Parathyroid adenoma (tissue), 2 donors: ENCODE measurements at regions not wholly inside any gene's neighbourhood (a gene's known extent, or its start where the extent isn't known, plus 50 kb on each side); places are given as distances from the start of the nearest gene placed in this dataset.

Experiments used
- H2AFZ ChIP-seq: fragments of 300-600 bp; sonication (generic); one replicate; pipeline ENCODE4 v1.7.0; 2017; ENCODE audit warnings: antibody characterized with exemption, mild to moderate bottlenecking
- H3K27ac ChIP-seq: fragments of 300-600 bp; sonication (generic); one replicate; pipeline ENCODE4 v1.7.0; 2017
- H3K27me3 ChIP-seq: fragments of 300-600 bp; sonication (generic); one replicate; pipeline ENCODE4 v1.7.0; 2017; ENCODE audit warnings: low read length; ENCODE audit not compliant: control insufficient read depth, insufficient read depth
- H3K36me3 ChIP-seq: fragments of 300-600 bp; sonication (generic); one replicate; pipeline ENCODE4 v1.7.0; 2017; ENCODE audit warnings: low read length; ENCODE audit not compliant: control insufficient read depth, insufficient read depth
- H3K4me1 ChIP-seq: fragments of 300-600 bp; sonication (generic); one replicate; pipeline ENCODE4 v1.7.0; 2017; ENCODE audit warnings: control low read depth
- H3K4me2 ChIP-seq: fragments of 300-600 bp; sonication (generic); one replicate; pipeline ENCODE4 v1.7.0; 2017; ENCODE audit warnings: low read length
- H3K4me3 ChIP-seq: fragments of 300-600 bp; sonication (generic); one replicate; pipeline ENCODE4 v1.7.0; 2017; ENCODE audit warnings: low read depth, low read length
- H3K79me2 ChIP-seq: fragments of 300-600 bp; sonication (generic); one replicate; pipeline ENCODE4 v1.7.0; 2017; ENCODE audit warnings: control low read depth
- H3K9ac ChIP-seq: fragments of 300-600 bp; sonication (generic); one replicate; pipeline ENCODE4 v1.7.0; 2017; ENCODE audit warnings: mild to moderate bottlenecking
- H3K9me3 ChIP-seq: fragments of 300-600 bp; sonication (generic); one replicate; pipeline ENCODE4 v1.7.0; 2017; ENCODE audit warnings: low read length; ENCODE audit not compliant: control insufficient read depth
- CTCF ChIP-seq: fragments of 300-600 bp; sonication (generic); IDR thresholded peaks from one replicate; pipeline ENCODE4 v1.7.0; 2017; ENCODE audit warnings: antibody characterized with exemption, mild to moderate bottlenecking
- donor health status: primary hyperparathyroidism.

- Histone ChIP-seq H3K27ac (no peak overlapping the region), H3K4me1 (peaks cover 1% of the 10 kb centered on the region), H3K4me3 (no peak overlapping the region), H3K4me2 (no peak overlapping the region), H3K27me3 (no peaks in the 10 kb centered on the region), H3K9ac (no peak overlapping the region), H3K79me2 (no peaks in the 10 kb centered on the region), H3K36me3 (no peaks in the 10 kb centered on the region), H2AFZ (no peak overlapping the region), H3K9me3 (no peaks in the 10 kb centered on the region)
- TF ChIP-seq CTCF = no peak
Measured at GRCh38 chr6:108734271-108734922, 113.8 kb upstream of the ARMC2 start.

- TF ChIP-seq CTCF = no peak
- H3K4me1 ChIP-seq = peaks cover 4% of the 10 kb centered on the region
- no peak overlapping the region for H3K4me2 ChIP-seq
- no peaks in the 10 kb centered on the region for H3K36me3 ChIP-seq
- H3K27ac ChIP-seq = no peak overlapping the region
- H3K9me3 ChIP-seq = no peaks in the 10 kb centered on the region
- no peaks in the 10 kb centered on the region for H3K79me2 ChIP-seq
- H3K27me3 ChIP-seq = no peaks in the 10 kb centered on the region
- no peak overlapping the region for H3K9ac ChIP-seq
- H2AFZ ChIP-seq = no peak overlapping the region
- no peak overlapping the region for H3K4me3 ChIP-seq
Measured at GRCh38 chr6:108735310-108736001, 112.8 kb upstream of the ARMC2 start.

- peak overlapping the region; percentile 46 for H2AFZ ChIP-seq
- H3K27ac ChIP-seq = no peak overlapping the region
- H3K36me3 ChIP-seq = no peaks in the 10 kb centered on the region
- H3K4me1 ChIP-seq = peaks cover 4% of the 10 kb centered on the region
- no peak for TF ChIP-seq CTCF
- H3K4me3 ChIP-seq = no peak overlapping the region
- no peaks in the 10 kb centered on the region for H3K79me2 ChIP-seq
- no peak overlapping the region for H3K9ac ChIP-seq
- H3K27me3 ChIP-seq = no peaks in the 10 kb centered on the region
- H3K4me2 ChIP-seq = no peak overlapping the region
- no peaks in the 10 kb centered on the region for H3K9me3 ChIP-seq
Measured at GRCh38 chr6:108736002-108736361, 112.2 kb upstream of the ARMC2 start.

- no peak for TF ChIP-seq CTCF
- Histone ChIP-seq H3K4me2 (no peak overlapping the region), H3K9me3 (no peaks in the 10 kb centered on the region), H3K4me1 (peaks cover 4% of the 10 kb centered on the region), H3K27me3 (no peaks in the 10 kb centered on the region), H3K36me3 (no peaks in the 10 kb centered on the region), H3K27ac (no peak overlapping the region), H3K9ac (no peak overlapping the region), H2AFZ (no peak overlapping the region), H3K4me3 (no peak overlapping the region), H3K79me2 (no peaks in the 10 kb centered on the region)
Measured at GRCh38 chr6:108736832-108737231, 111.4 kb upstream of the ARMC2 start.
